GM18861 (cell line): ENCODE measurements at regions not wholly inside any gene's neighbourhood (a gene's known extent, or its start where the extent isn't known, plus 50 kb on each side); places are given as distances from the start of the nearest gene placed in this dataset.
"Not testable (repeated sequence)": the region's sequence is repeated elsewhere in the genome, so short reads cannot be mapped to it uniquely, and the experiment has no call there.

Experiments
- ATAC-seq: cut with Tn5 transposase; IDR thresholded peaks from one replicate; pipeline ENCODE4 v1.9.1; 2021; ENCODE audit not compliant: unreplicated experiment

DNA sequence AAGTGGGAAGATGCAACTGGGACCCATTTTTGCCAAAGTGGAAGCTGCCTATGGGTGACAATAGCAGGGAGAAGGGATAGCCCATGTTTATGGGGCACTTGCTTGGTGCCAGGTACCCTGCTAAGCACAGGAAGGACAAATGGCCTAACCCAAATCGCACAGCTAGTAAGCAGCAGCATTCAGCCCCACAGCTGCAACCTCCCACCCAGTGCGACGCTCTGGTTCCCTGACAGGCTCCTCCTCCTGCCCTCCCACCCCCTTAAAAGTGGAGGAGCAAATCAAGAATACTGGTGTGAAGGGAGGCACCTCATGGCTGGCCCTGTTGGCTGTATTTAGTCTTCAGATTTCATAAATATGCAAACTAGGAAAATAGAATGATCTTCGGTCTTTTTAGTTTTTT is 76.2 kb downstream of the RIN2 start:
- no peak for ATAC-seq

DNA sequence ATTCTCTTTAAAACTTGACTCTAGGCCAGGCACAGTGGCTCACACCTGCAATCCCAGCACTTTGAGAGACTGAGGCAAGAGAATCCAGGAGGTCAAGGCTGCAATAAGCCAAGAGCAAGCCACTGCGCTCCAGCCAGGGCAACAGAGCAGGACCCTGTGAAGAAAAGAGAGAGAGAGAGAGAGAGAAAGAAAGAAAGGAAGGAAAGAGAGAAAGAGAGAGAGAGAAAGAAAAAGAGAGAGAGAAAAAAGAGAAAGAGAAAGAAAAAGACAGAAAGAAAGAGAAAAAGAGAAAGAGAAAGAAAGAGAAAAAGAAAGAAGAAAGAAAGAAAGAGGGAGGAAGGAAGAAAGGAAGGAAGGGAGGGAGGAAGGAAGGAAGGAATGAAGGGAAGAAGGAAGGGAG is 76.7 kb downstream of the RIN2 start:
- no peak for ATAC-seq

DNA sequence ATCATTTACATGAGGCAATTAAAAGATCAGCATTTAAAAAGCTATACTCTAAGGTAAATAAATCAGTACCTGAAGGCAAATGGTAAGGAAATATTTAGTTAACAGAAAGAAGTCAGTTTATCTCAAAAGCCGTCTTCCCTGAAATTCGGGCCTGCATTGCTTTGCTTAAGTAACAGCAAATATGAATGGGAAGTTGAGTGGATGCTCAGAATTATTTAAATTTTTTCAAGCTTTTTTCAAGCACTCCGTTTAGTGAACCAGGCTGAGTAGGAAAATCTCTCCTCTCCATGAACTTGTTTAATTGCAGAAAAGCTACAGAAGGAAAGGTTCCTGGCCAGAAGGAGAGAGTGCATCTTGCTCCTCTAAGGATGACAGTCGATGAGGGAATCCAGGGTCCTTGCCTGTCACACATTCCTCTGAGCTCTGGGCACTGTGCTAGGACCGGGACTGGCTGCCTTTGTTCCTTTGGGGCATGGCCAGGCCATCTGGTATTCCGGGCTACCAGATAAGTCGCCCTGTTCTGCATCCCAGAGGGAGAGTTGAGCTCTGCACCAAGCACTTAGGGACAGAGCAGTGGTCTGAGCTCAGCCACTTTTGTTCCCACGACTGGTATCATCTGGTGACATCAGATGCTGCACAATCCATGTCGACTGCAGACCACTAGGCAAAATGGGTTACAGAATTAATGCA is 77.6 kb downstream of the RIN2 start:
- no peak for ATAC-seq

DNA sequence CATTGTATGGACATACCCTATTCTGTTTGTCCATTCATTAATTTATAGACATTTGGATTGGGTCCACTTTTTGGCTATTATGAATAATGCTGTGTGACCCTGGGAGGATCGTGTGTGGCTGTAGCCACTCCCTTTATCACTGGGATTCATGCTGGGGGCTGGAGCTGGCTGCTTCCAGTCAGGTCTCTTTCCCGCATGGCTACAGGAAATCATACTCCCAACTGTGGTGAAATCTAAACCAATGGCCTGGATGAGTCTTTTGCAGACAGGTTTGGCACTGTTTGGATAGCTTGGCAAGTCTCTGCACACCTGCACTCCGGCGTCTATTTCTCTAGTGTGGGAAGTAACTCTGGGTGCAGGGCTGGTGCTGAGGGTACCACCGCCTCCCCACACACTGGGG is 80.4 kb downstream of the RIN2 start:
- no peak for ATAC-seq

DNA sequence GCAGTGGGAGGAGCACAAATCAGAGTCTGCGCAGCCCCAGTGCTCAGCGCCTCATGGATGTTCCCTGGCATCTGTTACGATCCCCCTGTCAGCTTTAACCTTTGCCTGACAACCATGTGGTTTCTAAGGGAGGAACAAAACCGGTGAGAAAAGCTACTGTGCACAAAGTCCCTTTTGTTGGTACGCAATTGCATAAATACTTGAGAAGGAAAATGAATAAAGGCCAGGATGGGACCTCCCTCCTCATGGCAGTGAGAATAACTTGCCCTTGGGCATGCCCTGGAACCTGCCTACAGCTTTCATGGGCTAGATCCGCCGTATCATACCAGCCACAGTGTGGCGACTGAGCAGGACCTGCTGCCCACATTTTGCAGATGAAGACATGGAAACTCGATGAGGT is 81.0 kb downstream of the RIN2 start:
- ATAC-seq, result no peak

DNA sequence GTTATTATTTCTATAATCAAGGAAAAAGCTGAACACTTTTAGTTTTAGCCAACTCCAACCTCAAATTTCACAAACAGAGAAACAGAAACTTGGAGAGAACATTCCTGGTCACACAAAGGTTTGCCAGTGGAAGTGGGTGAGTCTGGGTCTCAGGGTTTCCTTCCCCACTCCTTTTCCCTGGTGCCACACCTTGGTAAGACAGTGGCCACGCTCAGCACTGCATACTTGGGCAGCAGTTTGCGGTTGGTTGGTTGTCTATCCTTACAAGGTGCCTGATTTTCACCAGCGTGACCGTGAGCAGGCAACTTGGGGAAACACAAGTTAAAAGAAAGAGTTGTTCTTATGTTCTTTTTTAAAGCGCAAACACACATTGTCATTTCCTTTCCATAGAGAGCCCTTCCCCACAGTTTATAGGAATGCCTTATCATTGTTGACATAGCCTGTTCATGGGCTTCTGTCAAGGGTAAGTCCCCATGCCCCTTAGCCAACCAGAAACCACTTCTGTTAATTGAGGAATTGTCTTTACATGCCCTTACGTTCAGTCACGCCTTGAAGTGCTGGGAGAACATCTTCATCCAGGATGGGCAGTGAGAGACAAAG is 82.2 kb downstream of the RIN2 start:
- no peak for ATAC-seq

DNA sequence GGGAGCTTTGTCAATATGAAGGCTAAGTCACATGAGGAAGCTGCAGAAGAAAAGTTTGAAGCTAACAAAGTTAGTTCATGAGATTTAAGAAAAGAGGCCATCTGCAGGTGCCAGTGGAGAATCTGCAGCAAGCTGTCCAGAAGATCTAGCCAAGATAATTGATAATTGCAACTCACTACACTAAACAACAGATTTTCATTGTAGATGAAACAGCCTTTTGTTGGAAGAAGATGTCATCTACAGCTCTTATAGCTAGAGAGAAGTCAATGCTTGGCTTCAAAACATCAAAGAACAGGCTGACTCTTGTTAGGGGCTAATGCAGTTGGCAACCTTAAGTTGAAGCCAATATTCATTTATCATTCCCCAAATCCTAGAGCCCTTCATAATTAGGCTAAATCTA is 83.7 kb downstream of the RIN2 start:
- ATAC-seq, result no peak

DNA sequence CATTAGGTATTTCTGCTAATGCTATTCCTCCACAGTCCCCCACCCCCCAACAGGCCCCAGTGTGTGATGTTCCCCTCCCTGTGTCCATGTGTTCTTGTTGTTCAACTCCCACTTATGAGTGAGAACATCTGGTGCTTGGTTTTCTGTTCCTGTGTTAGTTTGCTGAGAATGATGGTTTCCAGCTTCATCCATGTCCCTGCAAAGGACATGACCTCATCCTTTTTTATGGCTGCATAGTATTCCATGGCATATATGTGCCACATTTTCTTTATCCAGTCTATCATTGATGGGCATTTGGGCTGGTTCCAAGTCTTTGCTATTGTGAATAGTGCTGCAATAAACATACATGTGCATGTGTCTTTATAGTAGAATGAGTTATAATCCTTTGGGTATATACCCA is 86.8 kb downstream of the RIN2 start:
- ATAC-seq, result not testable (repeated sequence)

DNA sequence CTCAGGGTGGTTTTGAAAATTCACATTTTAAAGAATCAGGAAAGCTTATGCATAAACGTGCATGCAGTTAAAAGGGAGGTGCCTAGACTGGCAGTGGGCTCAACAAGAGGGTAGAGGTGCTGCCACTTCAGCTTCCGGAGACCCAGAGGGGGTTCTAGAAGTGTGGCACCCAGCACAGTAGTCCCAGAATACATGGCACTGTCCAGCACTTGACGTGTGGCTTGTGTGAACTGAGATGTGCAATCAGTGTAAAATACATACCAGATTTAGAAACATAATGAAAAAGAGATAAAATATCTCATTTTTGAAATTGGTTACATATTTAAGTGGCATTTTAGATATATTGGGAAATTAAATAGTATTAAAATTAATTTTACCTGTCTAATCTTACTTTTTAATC is 89.3 kb downstream of the RIN2 start:
- ATAC-seq, result no peak

DNA sequence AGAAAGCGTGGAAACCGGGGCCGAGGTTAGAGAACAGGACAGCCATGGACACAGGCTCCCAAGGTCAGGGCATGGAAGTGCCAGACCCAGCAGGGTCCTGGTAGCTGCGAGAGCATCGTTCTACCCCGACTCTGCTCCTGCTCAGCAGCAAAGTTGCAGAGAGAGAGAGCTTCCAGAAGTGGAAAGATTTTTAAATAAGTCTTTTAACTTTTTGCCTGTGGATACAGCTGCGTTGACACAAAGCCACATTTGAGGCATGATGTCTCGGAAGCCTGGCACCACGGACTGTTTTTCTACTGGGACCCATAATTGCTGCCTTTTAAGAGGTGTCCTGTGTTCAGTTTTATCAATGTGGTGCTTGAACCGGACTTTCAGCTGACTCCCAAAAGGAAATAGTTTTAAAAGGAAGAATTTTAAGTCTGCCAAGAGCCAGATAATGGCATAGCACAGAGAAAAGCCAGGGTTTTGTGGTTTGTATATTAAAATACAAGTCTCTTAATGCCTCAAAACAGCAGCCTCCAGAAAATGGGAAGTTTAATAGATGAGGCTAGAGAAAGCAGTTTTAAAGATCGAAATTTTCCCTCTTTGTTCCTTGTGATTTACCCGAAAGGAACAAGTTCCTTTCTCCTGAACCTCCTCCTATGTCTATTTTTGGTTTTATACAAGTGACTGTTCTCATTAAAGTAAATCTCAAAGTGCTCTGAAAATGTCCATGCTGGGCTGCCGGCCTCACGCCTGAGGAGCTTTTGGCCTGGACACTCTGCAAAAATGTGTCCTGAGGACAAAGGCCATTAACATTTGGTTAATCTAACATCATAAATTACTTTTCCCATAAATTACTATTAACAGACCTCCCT is 91.5 kb downstream of the RIN2 start:
- ATAC-seq, result no peak

DNA sequence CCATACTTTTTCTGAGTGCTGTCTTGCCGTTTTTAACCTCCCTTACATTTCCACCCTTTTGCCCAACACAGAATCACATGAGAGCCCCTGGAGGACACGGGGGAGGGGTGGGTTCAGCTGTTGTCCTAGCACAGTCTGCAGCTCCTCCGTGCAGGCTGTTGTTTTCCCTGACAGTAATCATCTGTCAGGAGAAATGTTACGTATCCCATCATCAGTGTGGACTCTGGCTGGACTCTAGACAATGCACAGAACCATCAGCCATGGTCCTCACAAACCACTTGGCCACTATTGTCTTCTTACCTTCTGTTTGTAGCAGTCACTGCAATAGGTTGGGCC is 92.1 kb downstream of the RIN2 start:
- no peak for ATAC-seq

DNA sequence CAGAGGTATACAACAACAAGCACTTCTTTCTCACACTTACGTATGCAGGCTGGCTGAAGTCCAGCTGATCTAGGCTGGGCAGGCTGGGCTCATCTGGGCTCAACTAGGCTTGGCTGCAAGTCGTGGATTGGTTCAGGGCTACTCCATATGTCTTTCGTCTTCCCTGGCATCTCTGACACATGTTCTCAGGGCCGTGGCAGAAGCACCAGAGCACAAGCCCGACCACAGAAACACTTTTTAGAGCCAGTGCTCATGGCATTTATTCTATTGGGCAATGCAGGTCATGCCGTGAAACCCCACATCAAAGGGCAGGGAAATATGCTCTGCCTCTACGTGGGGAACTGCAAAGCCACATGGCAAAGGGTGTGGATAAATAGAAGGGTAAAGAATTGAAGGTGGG is 93.8 kb downstream of the RIN2 start:
- no peak for ATAC-seq

DNA sequence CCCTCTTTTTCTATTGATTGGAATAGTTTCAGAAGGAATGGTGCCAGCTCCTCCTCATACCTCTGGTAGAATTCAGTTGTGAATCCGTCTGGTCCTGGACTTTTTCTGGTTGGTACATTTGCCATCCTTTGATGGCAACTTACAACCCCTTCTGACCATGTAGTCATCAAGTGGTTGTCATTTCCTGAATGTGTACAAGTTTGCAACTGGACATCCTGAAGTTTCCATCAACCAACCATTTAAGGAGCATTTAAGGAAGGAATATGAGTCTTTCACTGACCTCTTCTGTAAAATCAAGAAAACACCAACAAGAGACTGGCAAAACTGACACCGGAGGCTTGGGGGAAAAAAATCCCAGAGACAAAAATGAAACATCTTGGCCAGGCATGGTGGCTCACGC is 97.4 kb downstream of the RIN2 start:
- ATAC-seq, result no peak

DNA sequence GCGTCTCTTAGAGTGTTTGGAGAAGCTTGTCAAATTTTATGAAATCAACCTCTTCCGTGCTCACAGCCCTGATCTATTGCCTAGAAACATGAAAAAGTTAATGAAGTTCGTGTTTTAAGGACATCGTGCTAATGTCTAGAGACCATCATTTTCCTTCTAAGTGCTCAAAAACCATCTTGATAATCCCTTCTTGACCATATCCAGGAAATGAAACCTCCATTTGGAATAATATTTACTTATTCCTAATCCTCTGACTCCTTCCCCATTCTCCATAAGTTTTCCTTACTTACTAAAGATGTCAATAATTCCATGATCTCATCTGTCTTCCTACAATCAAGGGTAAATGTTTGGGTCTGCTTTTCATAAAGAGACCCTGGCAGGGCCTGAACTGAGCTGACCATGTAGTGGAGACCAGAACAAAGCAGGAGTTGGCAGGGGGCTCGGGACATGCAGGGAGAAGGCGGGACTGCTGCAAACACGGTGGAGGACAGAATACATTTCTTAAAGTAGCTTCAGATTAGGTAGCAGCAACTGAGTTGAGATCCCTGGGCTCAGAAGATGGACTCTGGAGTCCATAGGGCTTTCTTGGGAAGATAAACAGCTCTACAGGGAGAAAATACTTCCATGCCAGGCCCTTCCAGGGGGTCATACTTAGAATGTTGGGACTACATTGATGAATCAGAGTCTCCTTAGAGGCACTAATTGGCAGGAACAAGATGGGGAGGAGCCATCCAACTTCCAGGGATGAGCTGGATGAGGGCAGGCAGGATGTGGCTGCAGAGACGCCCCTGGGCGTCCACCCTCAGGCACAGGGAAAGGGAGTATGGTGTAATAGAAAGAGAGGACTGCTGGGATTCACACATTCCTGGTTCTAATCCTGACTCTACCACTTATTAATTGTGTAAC is 100.7 kb downstream of the RIN2 start:
- no peak for ATAC-seq

DNA sequence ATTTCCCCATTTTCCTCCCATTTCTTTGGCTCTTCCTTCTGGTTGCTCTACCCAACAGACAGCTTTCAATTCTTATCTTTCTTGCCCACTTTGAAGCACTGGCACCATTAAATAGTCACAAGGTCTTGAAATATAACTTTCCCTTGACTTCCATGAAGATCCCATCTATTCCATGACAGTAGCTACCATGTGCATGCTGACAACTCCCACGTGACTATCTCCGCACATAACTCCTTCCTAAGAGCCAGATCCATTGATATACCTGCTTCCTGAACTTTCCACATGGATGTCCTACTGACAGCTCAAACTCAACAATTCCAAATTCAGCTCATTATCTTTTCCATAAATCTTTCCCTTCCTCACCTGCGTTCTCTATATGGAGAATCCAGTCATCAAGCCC is 101.4 kb downstream of the RIN2 start:
- ATAC-seq, result no peak

DNA sequence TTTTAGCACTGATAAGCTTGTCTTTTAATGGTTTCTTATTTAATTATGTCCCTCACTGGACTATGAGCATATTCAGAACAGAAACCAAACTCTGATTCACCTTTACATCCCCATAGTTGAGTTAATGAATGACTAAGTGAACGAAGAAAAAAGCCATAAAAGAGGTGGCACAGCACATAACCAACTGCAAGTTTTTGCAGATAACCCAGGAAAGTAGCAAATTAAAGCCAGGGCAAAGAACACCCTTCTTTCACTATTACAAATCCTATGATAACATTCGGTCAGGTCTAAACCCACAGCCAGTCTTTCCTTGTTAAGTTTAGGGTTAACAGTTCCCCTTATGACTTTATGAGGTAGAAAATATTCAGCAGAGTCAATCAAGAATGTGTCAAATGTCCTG is 102.7 kb downstream of the RIN2 start:
- ATAC-seq, result no peak

DNA sequence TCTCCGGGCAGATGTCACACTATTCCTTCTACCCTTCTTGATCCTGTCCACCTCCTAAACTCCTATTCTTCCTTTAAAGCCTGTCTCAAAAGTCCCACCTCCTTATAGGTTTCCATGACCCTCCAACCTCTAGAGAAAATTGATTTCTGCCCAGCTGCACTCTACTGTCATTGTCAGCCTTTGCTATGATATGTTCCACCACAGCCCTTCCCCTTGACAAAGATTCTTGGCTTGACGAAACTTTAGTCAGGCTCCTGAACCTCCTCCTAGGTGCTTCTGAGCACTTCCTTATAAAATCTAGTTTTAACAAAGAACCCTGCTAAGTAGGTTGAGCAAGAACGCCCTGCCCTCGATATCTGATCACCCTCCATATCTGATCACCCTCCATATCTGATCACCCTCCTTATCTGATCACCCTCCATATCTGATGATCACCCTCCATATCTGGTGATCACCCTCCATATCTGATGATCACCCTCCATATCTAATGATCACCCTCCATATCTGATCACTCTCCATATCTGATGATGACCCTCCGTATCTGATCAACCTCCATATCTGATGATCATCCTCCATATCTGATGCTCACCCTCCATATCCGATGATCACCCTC is 103.2 kb downstream of the RIN2 start:
- ATAC-seq, result no peak

DNA sequence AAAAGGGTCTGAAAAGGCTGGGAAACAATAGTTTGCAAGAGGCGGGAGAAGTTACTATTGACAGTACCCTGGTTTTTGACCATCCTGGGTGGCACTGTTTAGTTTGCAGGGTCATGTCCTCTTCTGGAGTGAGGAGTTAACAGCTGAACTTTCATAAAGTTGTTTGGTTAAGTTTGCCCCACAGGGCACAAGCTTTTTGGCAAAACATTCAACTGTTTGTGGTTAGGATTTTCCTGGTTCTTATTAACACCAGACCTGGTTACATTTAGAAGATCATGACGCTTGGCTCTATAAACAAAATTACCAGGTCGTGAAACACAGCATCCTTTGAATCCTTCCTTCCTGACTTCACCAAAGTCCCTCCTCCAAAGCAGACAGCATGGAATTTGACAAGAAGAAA is 106.1 kb downstream of the RIN2 start:
- no peak for ATAC-seq

DNA sequence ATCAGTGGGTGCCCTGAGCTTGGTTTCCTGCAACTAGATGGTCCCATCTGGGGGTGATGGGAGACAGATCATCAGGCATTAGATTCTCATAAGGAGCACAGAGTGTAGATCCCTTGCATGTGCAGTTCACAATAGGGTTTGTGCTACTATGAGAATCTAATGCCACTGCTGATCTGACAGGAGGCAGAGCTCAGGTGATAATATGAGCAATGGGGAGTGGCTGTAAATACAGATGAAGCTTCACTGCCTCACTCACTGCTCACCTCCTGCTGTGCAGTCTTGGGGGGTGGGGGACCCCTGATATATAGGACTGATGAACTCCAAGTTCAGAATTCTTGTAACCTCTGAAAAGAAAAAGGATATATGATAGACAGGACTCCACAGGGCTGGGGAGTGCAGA is 108.0 kb downstream of the RIN2 start:
- ATAC-seq, result no peak

DNA sequence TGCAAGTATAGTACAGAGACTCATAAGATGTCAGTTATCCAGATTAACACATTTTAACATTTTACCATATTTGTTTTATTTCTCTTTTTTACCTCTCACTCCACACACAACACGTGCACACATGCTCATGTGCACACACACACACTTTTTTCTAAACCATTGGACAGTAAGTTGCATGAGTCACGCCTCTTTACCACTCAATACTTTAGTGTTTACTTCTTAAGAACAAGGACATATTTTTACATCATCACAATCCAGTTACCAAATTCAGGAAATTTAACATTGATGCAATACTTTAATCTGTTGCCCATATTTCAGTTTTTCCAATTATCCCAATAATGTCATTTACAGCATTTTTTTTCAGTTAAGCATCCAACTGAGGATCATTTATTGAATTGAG is 109.0 kb downstream of the RIN2 start:
- ATAC-seq, result no peak

DNA sequence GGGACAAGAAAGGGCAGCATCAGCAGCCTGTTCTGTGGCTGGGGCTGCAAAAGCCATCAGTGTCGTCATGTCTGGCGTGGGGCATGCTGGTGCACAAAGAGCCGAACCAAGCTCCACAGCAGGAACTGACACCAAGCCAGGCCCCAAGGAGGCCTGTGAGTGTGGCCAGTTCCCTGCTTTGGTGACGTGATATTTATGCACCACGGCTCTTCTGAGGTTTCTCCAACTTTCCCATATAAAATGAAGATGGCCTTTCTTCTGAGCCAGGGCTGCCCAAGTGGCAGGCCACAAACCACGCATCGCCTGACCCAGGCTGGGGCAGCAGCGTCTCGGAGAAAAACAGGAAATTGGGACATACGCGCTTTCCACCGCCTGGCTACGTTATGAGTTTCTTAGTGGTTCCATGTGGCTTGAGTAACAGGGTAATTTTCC is 109.9 kb downstream of the RIN2 start:
- ATAC-seq, result no peak
